IMR-90 (cell line): ENCODE measurements at regions not wholly inside any gene's neighbourhood (a gene's known extent, or its start where the extent isn't known, plus 50 kb on each side); places are given as distances from the start of the nearest gene placed in this dataset.

Source experiments
- ATAC-seq: fragments of 200-7000 bp; cut with Tn5 transposase; 2 replicates; pipeline ENCODE4 v1.9.1; 2020; ENCODE audit warnings: low read depth, mild to moderate bottlenecking, moderate library complexity
- BruUV-seq: library from RNA; stranded (reverse); fragments of 400-500 nt; replicated peaks from 2 replicates; lab custom pipeline; 2021; lab: Mats Ljungman, UMichigan
- CTCF ChIA-PET: fragments of 300-600 bp; formaldehyde crosslinking; extraction: SDS; loops from one replicate; lab custom pipeline; 2021; ENCODE audit warnings: antibody characterized with exemption; lab: Yijun Ruan, JAX
- POLR2A ChIA-PET: fragments of 300-600 bp; sonication (Branson Sonifier 250); formaldehyde crosslinking; loops from one replicate; lab custom pipeline; 2022; ENCODE audit warnings: antibody characterized with exemption; ENCODE audit not compliant: unreplicated experiment; lab: Charles Lee
- DNase-seq: peaks from one replicate; pipeline ENCODE4 v3.0.0; 2013
- H2AFZ ChIP-seq: replicated peaks from 2 replicates; pipeline ENCODE3; 2013; ENCODE audit warnings: low read length, mild to moderate bottlenecking; ENCODE audit not compliant: poor library complexity
- H2AK5ac ChIP-seq: 2 replicates; pipeline ENCODE4 v1.6.1; 2013; ENCODE audit warnings: low read depth, low read length, inconsistent platforms
- H2AK9ac ChIP-seq: replicated peaks from 2 replicates; pipeline ENCODE3; 2013; ENCODE audit warnings: mild to moderate bottlenecking, low read depth, low read length, moderate library complexity; ENCODE audit not compliant: poor library complexity
- H2BK120ac ChIP-seq: 2 replicates; pipeline ENCODE4 v1.6.1; 2013; ENCODE audit warnings: low read depth, low read length, inconsistent platforms
- H2BK15ac ChIP-seq: 3 replicates; pipeline ENCODE4 v1.6.1; 2013; ENCODE audit warnings: low read depth, low read length, inconsistent platforms
- H2BK20ac ChIP-seq: 2 replicates; pipeline ENCODE4 v1.6.1; 2013; ENCODE audit warnings: low read depth, mild to moderate bottlenecking, inconsistent platforms, low read length, moderate library complexity
- H2BK5ac ChIP-seq: 2 replicates; pipeline ENCODE4 v1.6.1; 2013; ENCODE audit warnings: mild to moderate bottlenecking, low read depth, low read length, inconsistent platforms; ENCODE audit not compliant: poor library complexity, severe bottlenecking
- H3K14ac ChIP-seq: replicated peaks from 2 replicates; pipeline ENCODE4 v1.6.1; 2013; ENCODE audit warnings: low read depth, low read length, inconsistent platforms
- H3K18ac ChIP-seq: 2 replicates; pipeline ENCODE4 v1.6.1; 2013; ENCODE audit warnings: low read depth, low read length, control low read depth
- H3K23ac ChIP-seq: 2 replicates; pipeline ENCODE4 v1.6.1; 2013; ENCODE audit warnings: low read depth, low read length, inconsistent platforms
- H3K27ac ChIP-seq: 2 replicates; pipeline ENCODE4 v1.5.1; 2013; ENCODE audit warnings: mild to moderate bottlenecking, control low read depth, low read length; ENCODE audit not compliant: insufficient read depth
- H3K27me3 ChIP-seq: 2 replicates; pipeline ENCODE4 v1.6.1; 2013; ENCODE audit warnings: low read length; ENCODE audit not compliant: control insufficient read depth, insufficient read depth
- H3K36me3 ChIP-seq: 2 replicates; pipeline ENCODE4 v1.6.1; 2013; ENCODE audit warnings: low read length, mixed read lengths; ENCODE audit not compliant: control insufficient read depth, insufficient read depth
- H3K4ac ChIP-seq: 2 replicates; pipeline ENCODE4 v1.6.1; 2013; ENCODE audit warnings: low read depth, low read length, inconsistent platforms
- H3K4me1 ChIP-seq: 2 replicates; pipeline ENCODE4 v1.6.1; 2013; ENCODE audit warnings: low read length, mixed read lengths; ENCODE audit not compliant: control insufficient read depth, insufficient read depth
- H3K4me2 ChIP-seq: 2 replicates; pipeline ENCODE4 v1.6.1; 2013; ENCODE audit warnings: low read depth, mild to moderate bottlenecking, control low read depth, low read length, moderate library complexity
- H3K4me3 ChIP-seq: 2 replicates; pipeline ENCODE4 v1.5.1; 2013; ENCODE audit warnings: low read depth, mild to moderate bottlenecking, control low read depth, low read length, moderate library complexity; ENCODE audit not compliant: insufficient read depth
- H3K56ac ChIP-seq: 2 replicates; pipeline ENCODE4 v1.6.1; 2013; ENCODE audit warnings: low read length, inconsistent platforms; ENCODE audit not compliant: insufficient read depth; ENCODE audit errors: extremely low read depth
- H3K79me1 ChIP-seq, 2 experiments: 2 replicates each; pipeline ENCODE4 v1.6.1; 2013; ENCODE audit warnings: low read length in 2 of 2, inconsistent platforms in 1 of 2, low read depth in 1 of 2
- H3K9ac ChIP-seq: 2 replicates; pipeline ENCODE4 v1.6.1; 2013; ENCODE audit warnings: low read depth, low read length, control low read depth
- H3K9me1 ChIP-seq: 2 replicates; pipeline ENCODE4 v1.6.1; 2013; ENCODE audit warnings: low read length, inconsistent platforms; ENCODE audit not compliant: insufficient read depth
- H3K9me3 ChIP-seq: 2 replicates; pipeline ENCODE4 v1.6.1; 2013; ENCODE audit warnings: low read length; ENCODE audit not compliant: control insufficient read depth, insufficient read depth
- H4K20me1 ChIP-seq: 2 replicates; pipeline ENCODE4 v1.6.1; 2013; ENCODE audit warnings: low read length, inconsistent platforms; ENCODE audit not compliant: insufficient read depth
- H4K5ac ChIP-seq: 2 replicates; pipeline ENCODE4 v1.6.1; 2013; ENCODE audit warnings: mild to moderate bottlenecking, low read depth, low read length, control low read depth
- H4K8ac ChIP-seq, 2 experiments: 2 replicates each; pipeline ENCODE4 v1.6.1; 2013; ENCODE audit warnings: low read depth in 2 of 2, low read length in 2 of 2, control low read depth in 1 of 2, inconsistent platforms in 1 of 2
- H4K91ac ChIP-seq: 2 replicates; pipeline ENCODE4 v1.6.1; 2013; ENCODE audit warnings: low read depth, low read length, inconsistent platforms; ENCODE audit not compliant: insufficient read depth
- CEBPB ChIP-seq: IDR thresholded peaks from 2 replicates; pipeline ENCODE4 v1.6.1; 2012; ENCODE audit warnings: low read depth, low read length, improper control_type of control experiment
- CHD1 ChIP-seq: IDR thresholded peaks from 2 replicates; pipeline ENCODE4 v1.6.1; 2012; ENCODE audit warnings: low read depth, low read length, improper control_type of control experiment
- CTCF ChIP-seq: conservative IDR thresholded peaks from 2 replicates; pipeline ENCODE4 v1.5.1; 2012; ENCODE audit warnings: mild to moderate bottlenecking, low read depth, low read length, improper control_type of control experiment
- FOS ChIP-seq: fragments of 150-350 bp; IDR thresholded peaks from 2 replicates; pipeline ENCODE4 v1.6.1; 2016; ENCODE audit warnings: low read depth, low read length
- MAZ ChIP-seq: IDR thresholded peaks from 2 replicates; pipeline ENCODE4 v1.6.1; 2012; ENCODE audit warnings: low read depth, mild to moderate bottlenecking, low read length, improper control_type of control experiment, moderate library complexity, borderline replicate concordance
- NFE2L2 ChIP-seq: fragments of 150-350 bp; IDR thresholded peaks from 2 replicates; pipeline ENCODE4 v1.6.1; 2016; ENCODE audit warnings: low read depth, mild to moderate bottlenecking, low read length
- POLR2A ChIP-seq: IDR thresholded peaks from 2 replicates; pipeline ENCODE4 v1.6.1; 2012; ENCODE audit warnings: mild to moderate bottlenecking, low read depth, low read length
- RAD21 ChIP-seq: IDR thresholded peaks from 2 replicates; pipeline ENCODE4 v1.6.1; 2012; ENCODE audit warnings: low read length, improper control_type of control experiment
- RFX5 ChIP-seq: IDR thresholded peaks from 2 replicates; pipeline ENCODE4 v1.8.0; 2012; ENCODE audit warnings: low read depth, mild to moderate bottlenecking, low read length, moderate library complexity
- SMC3 ChIP-seq: fragments of 150-350 bp; IDR thresholded peaks from 2 replicates; pipeline ENCODE4 v1.6.1; 2016; ENCODE audit warnings: low read depth, mild to moderate bottlenecking, antibody characterized with exemption, low read length, moderate library complexity
- WGBS, 2 experiments: methylation state at CpG; one replicate each; pipeline versions ENCODE4 v1.1.5 to v1.1.7; 2013; ENCODE audit warnings: missing lambda C conversion rate in 2 of 2; ENCODE audit not compliant: insufficient read length in 1 of 2; ENCODE audit errors: extremely low coverage in 2 of 2; 5-methylcytosine and 5-hydroxymethylcytosine counted together
- dilution Hi-C: fragments of 300-500 bp; cut with HindIII; formaldehyde crosslinking; loops from one replicate; pipeline ENCODE4 v1.14.3; 2018; ENCODE audit warnings: low sequenced_read_pairs; ENCODE audit not compliant: unreplicated experiment
- in situ Hi-C: fragments of 300-500 bp; cut with MboI; formaldehyde crosslinking; loops from 3 replicates; pipeline ENCODE4 v1.14.3; 2019; ENCODE audit warnings: low sequenced_read_pairs, inconsistent platforms, mixed read lengths
- intact Hi-C: fragments of 100-400 bp; cut with micrococcal nuclease; formaldehyde crosslinking; loops from 2 replicates; pipeline ENCODE4 v1.10.0; 2022
- TF ChIP-seq, protein P1 (sequence below): fragments of 150-350 bp; IDR thresholded peaks from 2 replicates; pipeline ENCODE4 v1.6.1; 2016; ENCODE audit warnings: low read depth, mild to moderate bottlenecking, low read length, moderate library complexity, borderline replicate concordance

- peak overlapping the region; percentile 90 for H3K18ac ChIP-seq
- no peak overlapping the region for H3K56ac ChIP-seq
- dilution Hi-C loops = no loop called here
- CTCF ChIA-PET = interaction anchor here (0.7 kb wide), 1 partner anchor 570 kb away, joined by 4 read pairs; no protein-coding TSS in a partner anchor
- H4K8ac ChIP-seq = peak overlapping the region in 1 of 2 experiments; percentile 72; a peak in 1 of 4 replicates
- peaks cover 11% of the 10 kb centered on the region for H3K9me1 ChIP-seq
- no peak overlapping the region for H2AK9ac ChIP-seq
- H3K4ac ChIP-seq = peak overlapping the region; percentile 49
- 86% methylated on average over 2 of the region's 3 CpGs; no CpG with 5 or more reads in 1 of the 2 experiments for WGBS, 2 experiments
- H2BK20ac ChIP-seq = peak overlapping the region; percentile 92
- H3K27ac ChIP-seq = peak overlapping the region; percentile 69; the same call in 1 of the 2 replicates
- no peak overlapping the region for H3K9ac ChIP-seq
- BruUV-seq = no TSS peak
- no peak overlapping the region for H3K4me2 ChIP-seq
- intact Hi-C loops = loop anchor here (5.0 to 10.0 kb wide), 2 partner anchors 77 to 289 kb away; no protein-coding TSS in a partner anchor
- no peak overlapping the region; the same call in 1 of the 2 replicates for H3K14ac ChIP-seq
- H2BK120ac ChIP-seq = peak overlapping the region; percentile 84
- peak overlapping the region; percentile 32 for H2BK5ac ChIP-seq
- H2AK5ac ChIP-seq = peak overlapping the region; percentile 68; the same call in 1 of the 2 replicates
- TF ChIP-seq NFE2L2 (no peak), SMC3 (no peak), CTCF (no peak), POLR2A (no peak), FOS (no peak), MAZ (no peak), CEBPB (no peak), RFX5 (no peak), RAD21 (no peak), CHD1 (no peak)
- TF ChIP-seq, protein P1, sequence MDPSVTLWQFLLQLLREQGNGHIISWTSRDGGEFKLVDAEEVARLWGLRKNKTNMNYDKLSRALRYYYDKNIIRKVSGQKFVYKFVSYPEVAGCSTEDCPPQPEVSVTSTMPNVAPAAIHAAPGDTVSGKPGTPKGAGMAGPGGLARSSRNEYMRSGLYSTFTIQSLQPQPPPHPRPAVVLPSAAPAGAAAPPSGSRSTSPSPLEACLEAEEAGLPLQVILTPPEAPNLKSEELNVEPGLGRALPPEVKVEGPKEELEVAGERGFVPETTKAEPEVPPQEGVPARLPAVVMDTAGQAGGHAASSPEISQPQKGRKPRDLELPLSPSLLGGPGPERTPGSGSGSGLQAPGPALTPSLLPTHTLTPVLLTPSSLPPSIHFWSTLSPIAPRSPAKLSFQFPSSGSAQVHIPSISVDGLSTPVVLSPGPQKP = no peak
- in situ Hi-C loops = no loop called here
- H2BK15ac ChIP-seq = peak overlapping the region; percentile 69; the same call in 2 of the 3 replicates
- H3K27me3 ChIP-seq = no peaks in the 10 kb centered on the region
- H3K4me1 ChIP-seq = peaks cover 15% of the 10 kb centered on the region
- H4K20me1 ChIP-seq = no peaks in the 10 kb centered on the region
- peak overlapping the region; percentile 69 for H4K91ac ChIP-seq
- no peaks in the 10 kb centered on the region; a peak in 1 of 4 replicates for H3K79me1 ChIP-seq
- no peak overlapping the region for H2AFZ ChIP-seq
- no peaks in the 10 kb centered on the region for H3K36me3 ChIP-seq
- H4K5ac ChIP-seq = peak overlapping the region; percentile 97
- POLR2A ChIA-PET = no interaction called here
- DNase-seq (no peak), ATAC-seq (no peak)
- H3K9me3 ChIP-seq = no peaks in the 10 kb centered on the region
- 0 out of 2 replicates have a peak overlapping the region, but pooled peaks have one; percentile 70 for H3K23ac ChIP-seq
- no peak overlapping the region for H3K4me3 ChIP-seq
These were observed 182.6 kb upstream of the ELL2 start for GRCh38 chr5:96144289-96144688.
